ENCODE measurements at regions not wholly inside any gene's neighbourhood (a gene's known extent, or its start where the extent isn't known, plus 50 kb on each side); places are given as distances from the start of the nearest gene placed in this dataset.
"Not testable (repeated sequence)": the region's sequence is repeated elsewhere in the genome, so short reads cannot be mapped to it uniquely, and the experiment has no call there.

DNA sequence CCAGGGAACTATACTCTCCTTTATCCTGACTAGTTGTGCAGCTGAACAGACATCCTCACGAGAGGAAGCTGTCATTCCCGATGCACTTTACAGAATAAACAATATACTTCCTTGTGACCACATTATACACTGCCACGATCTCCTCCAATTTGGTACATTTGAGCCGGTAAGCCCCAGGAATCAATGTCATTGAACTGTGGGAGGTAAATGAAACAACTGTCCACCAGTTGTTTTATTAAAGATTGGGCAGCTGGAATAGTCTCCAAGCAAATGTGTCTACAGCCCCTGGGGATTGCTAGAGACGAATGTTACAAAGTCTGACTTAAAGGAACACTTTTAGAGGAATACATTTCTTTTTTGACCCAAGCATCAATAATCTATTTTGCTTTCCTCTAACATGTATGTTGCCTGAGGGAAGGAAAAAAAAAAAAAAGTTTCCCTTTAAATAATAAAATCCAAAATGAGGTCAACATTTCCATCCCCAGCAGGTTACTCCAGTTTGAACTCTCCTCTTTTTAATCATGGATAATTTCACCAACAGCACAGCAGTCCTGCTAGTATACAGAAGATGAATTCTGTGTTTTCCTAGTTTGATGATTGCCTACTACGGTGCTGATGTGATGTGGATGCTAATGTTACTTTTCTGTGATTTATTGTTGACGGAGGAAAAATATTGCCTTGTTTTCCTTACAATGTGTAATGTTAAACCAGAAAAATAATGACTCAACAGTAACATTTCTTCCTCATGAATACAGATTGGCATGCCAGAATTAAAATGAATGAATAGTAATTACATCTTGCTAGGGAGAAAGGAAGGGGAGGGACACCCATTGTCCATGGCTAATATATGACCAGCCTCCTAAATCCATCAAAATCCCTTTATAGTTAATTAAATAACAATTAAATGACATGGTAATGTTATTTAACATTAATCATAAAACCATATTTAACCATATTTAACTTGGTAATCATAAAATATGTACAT is 360.9 kb downstream of the NEBL start:
- Mint-ChIP-seq H3K4me3 (no peak overlapping the region), H3K4me1 (no peaks in the 10 kb centered on the region), H3K9me3 (peaks cover 15% of the 10 kb centered on the region), H3K27me3 (no peaks in the 10 kb centered on the region), H3K36me3 (no peaks in the 10 kb centered on the region), H3K27ac (no peak overlapping the region)
- DNase-seq, result no peak
- CTCF ChIA-PET, result no interaction called here

DNA sequence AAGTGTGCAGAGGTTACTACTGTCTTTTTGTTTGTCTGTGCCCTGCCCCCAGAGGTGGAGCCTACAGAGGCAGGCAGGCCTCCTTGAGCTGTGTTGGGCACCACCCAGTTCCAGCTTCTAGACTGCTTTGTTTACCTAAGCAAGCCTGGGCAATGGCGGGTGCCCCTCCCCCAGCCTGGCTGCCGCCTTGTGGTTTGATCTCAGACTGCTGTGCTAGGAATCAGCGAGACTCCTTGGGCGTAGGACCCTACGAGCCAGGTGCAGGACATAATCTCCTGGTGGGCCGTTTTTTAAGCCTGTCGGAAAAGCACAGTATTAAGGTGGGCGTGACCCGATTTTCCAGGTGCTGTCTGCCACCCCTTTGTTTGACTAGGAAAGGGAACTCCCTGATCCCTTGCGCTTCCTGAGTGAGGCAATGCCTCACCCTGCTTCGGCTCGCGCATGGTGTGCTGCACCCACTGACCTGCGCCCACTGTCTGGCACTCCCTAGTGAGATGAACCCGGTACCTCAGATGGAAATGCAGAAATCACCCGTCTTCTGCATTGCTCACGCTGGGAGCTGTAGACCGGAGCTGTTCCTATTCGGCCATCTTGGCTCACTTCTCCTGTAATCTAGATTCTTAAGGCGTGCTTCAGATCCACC is 365.7 kb downstream of the NEBL start:
- DNase-seq, CTCF ChIA-PET, H3K27me3 Mint-ChIP-seq, H3K4me1 Mint-ChIP-seq, H3K27ac Mint-ChIP-seq, H3K4me3 Mint-ChIP-seq, H3K36me3 Mint-ChIP-seq: not testable (repeated sequence)
- peaks cover 12% of the 10 kb centered on the region for H3K9me3 Mint-ChIP-seq

DNA sequence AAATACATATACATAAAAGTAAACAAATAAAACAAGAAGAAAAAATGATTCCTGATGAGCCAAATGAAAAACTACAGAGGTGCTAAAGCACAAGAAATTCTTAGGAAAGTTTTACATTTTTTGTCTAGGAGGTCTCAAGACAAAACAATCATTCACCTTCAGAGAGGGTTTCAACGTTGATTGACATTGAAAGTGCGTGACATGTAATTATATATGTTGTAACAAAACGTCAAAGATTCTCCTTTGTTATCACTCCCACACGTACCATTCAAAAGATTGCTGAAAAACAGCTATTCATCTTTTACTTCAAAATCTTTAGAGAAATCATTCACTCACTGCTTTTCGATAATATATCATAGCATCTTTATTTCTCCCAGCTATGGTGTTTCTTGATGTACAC is 375.9 kb downstream of the NEBL start:
- Mint-ChIP-seq H3K4me1 (no peaks in the 10 kb centered on the region), H3K36me3 (no peaks in the 10 kb centered on the region), H3K9me3 (peaks cover 9% of the 10 kb centered on the region), H3K4me3 (no peak overlapping the region), H3K27me3 (no peaks in the 10 kb centered on the region), H3K27ac (no peak overlapping the region)
- no peak for DNase-seq
- CTCF ChIA-PET, result no interaction called here

DNA sequence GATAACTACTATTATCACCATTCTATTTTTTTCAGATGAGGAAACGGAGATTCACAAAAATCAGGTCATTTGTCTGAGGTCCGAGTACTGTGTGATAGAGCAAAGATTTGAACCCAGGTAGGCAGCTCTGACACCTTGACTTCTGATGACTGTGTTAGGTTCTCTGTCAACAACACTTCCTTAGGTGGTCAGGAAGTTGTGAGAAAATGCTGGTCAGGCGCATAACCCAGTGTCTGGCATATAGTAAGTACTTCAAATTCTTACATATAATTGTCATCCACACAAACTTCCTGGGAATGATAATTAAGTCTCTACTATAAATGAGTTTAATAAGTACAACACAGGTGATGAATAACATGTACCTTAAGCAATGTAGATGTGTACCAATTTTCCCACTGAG is 381.5 kb downstream of the NEBL start:
- no peak for DNase-seq
- Mint-ChIP-seq H3K27ac (no peak overlapping the region), H3K9me3 (peaks cover 2% of the 10 kb centered on the region), H3K27me3 (no peaks in the 10 kb centered on the region), H3K36me3 (no peaks in the 10 kb centered on the region), H3K4me1 (no peaks in the 10 kb centered on the region), H3K4me3 (no peak overlapping the region)
- CTCF ChIA-PET, result no interaction called here

DNA sequence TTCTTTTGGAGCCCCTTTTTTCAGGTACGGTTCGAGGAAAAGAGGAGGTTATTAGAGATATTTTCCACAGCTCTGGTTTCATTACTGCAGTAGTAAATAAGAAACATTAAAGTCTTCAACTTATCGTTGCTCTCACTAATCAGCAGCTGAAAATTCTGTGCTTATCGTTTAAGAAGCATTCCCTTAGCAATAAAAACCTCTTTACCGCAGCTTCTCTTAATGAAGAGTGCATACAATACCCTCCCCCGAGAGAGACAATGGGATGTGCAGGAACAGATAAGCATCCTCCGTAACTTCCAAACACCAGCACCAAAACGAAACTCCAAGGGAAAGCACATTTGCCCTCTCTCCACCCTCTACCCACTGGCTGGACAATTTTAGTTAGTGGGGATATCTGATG is 384.5 kb downstream of the NEBL start:
- CTCF ChIA-PET, result no interaction called here
- Mint-ChIP-seq H3K9me3 (peaks cover 2% of the 10 kb centered on the region), H3K27me3 (no peaks in the 10 kb centered on the region), H3K36me3 (no peaks in the 10 kb centered on the region), H3K27ac (no peak overlapping the region), H3K4me1 (no peaks in the 10 kb centered on the region), H3K4me3 (no peak overlapping the region)
- DNase-seq, result no peak

DNA sequence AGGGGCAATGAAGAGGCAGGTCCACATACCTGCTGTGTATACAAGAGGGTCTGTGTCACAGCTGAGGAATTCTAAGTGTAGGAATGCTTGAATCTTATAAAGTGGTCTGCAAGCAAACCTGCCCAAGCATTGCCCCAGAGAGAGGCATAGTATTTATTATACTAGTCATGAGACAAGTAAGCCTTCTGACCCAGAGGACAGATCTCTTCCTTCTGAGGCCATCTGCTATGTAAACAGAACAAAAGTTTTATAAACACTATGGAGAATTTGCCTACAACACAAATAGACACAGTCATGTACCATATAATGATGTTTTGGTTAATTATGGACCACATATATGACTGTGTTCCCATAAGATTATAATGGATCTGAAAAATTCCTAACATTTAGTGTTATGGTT is 388.2 kb downstream of the NEBL start:
- Mint-ChIP-seq H3K4me1 (no peaks in the 10 kb centered on the region), H3K27ac (no peak overlapping the region), H3K9me3 (peaks cover 5% of the 10 kb centered on the region), H3K27me3 (no peaks in the 10 kb centered on the region), H3K36me3 (no peaks in the 10 kb centered on the region), H3K4me3 (no peak overlapping the region)
- CTCF ChIA-PET, result no interaction called here
- DNase-seq, result no peak

DNA sequence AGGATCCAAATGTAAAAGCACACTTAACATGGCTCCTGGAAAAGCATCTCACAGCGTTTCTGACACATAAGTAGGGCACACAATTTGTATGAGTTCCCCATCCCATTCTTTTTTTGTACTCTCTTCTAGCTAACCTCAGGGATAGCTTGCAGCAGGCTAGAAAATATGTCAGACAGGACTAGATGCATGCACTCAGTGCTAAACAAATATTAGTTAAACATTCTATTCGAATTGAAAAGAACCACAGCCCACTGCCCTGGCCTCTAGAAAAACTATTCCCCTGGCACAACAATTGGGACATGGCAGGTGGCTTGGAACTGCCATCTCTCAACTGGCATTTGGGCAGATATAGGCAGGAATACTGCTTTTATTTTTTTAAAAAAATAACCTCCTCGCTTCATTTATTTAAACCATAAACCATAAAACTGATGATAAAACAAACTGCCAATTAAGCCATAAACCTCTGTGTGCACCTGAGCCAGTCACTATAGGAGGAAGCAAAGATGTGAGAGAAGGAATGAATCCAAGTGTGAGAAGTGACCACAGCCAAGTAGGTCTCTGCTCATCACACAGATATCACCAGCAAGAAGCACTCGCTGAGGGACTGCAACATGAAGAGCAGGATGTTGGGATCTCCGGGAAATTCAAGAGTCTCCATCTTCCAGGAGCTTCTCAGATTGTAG is 394.1 kb downstream of the NEBL start:
- no peak overlapping the region for H3K27ac Mint-ChIP-seq
- no peaks in the 10 kb centered on the region for H3K27me3 Mint-ChIP-seq
- no peak for DNase-seq
- no peaks in the 10 kb centered on the region for H3K36me3 Mint-ChIP-seq
- CTCF ChIA-PET, result no interaction called here
- H3K4me1 Mint-ChIP-seq, result no peaks in the 10 kb centered on the region
- no peak overlapping the region for H3K4me3 Mint-ChIP-seq
- peaks cover 10% of the 10 kb centered on the region for H3K9me3 Mint-ChIP-seq

DNA sequence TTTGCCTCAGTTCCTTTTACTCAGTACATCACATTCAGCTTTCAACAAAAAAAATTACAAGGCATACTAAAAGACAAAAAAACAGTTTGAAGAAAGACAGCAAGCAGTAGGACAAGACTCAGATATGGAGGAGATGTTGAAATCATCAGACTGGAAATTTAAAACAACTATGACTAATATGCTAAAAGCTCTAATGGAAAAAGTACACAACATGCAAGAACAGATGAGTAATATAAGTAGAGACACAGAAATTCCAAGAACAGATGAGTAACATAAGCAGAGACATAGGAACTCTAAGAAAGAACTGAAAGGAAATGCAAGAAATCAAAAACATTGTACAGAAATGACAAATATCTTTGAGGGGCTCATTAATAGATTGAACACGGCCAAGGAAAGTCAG is 402.6 kb downstream of the NEBL start:
- H3K9me3 Mint-ChIP-seq, result peaks cover 4% of the 10 kb centered on the region
- DNase-seq, result no peak
- no peak overlapping the region for H3K4me3 Mint-ChIP-seq
- CTCF ChIA-PET, result no interaction called here
- H3K27me3 Mint-ChIP-seq, result no peaks in the 10 kb centered on the region
- no peaks in the 10 kb centered on the region for H3K36me3 Mint-ChIP-seq
- H3K4me1 Mint-ChIP-seq, result no peaks in the 10 kb centered on the region
- H3K27ac Mint-ChIP-seq, result no peak overlapping the region

- CTCF ChIA-PET, result no interaction called here
- no peak overlapping the region for H3K27ac Mint-ChIP-seq
- H3K27me3 Mint-ChIP-seq, result no peaks in the 10 kb centered on the region
- H3K9me3 Mint-ChIP-seq, result peaks cover 2% of the 10 kb centered on the region
- no peak for DNase-seq
- H3K4me1 Mint-ChIP-seq, result no peaks in the 10 kb centered on the region
- H3K36me3 Mint-ChIP-seq, result no peaks in the 10 kb centered on the region
- no peak overlapping the region for H3K4me3 Mint-ChIP-seq
Measured at GRCh38 chr10:20492447-20492846, 404.7 kb downstream of the NEBL start.

- no peaks in the 10 kb centered on the region for H3K36me3 Mint-ChIP-seq
- H3K27ac Mint-ChIP-seq, result no peak overlapping the region
- CTCF ChIA-PET, result no interaction called here
- no peak overlapping the region for H3K4me3 Mint-ChIP-seq
- no peaks in the 10 kb centered on the region for H3K27me3 Mint-ChIP-seq
- no peaks in the 10 kb centered on the region for H3K9me3 Mint-ChIP-seq
- no peak for DNase-seq
- no peaks in the 10 kb centered on the region for H3K4me1 Mint-ChIP-seq
Measured at GRCh38 chr10:20489961-20490360, 407.1 kb downstream of the NEBL start.

DNA sequence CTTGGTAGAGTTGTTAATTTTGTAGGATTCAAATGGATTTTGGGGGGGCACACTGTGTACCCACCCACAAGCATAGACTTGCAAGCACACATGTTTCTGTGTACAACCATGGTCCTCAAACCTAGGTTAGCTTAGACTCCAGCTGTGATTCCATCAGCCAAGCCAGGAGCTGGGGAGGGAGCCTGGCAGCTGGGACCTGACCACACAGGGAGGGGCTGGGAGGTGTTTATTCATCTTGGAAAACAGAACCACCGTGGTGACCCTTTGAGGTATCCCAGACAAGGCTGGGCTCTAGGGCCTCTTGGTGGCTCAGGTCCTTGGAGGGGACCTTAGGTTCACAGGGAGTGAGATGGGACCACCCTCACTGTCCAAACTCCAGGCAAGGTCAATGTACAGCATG is 410.3 kb downstream of the NEBL start:
- CTCF ChIA-PET, result no interaction called here

DNA sequence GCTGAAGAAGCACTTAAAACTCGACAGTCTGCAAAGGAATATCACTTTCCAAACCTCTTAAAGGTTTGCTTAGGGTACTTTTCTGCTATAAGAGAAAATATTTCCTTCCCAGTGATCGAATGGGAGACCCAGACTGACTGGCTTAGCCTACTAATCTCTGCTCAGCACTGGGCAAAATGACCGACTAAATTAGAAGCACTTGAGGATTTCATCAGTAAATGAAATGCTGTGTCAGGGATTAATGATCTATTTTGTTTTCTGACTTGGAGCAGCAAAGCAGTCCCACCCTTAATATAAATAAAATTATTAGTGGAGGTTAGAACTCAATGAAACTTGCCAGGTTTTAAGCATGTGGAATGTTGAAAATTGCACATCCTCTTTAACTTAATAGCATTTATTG is 411.6 kb downstream of the NEBL start:
- Mint-ChIP-seq H3K4me1 (no peaks in the 10 kb centered on the region), H3K36me3 (no peaks in the 10 kb centered on the region), H3K9me3 (peaks cover 2% of the 10 kb centered on the region), H3K27ac (no peak overlapping the region), H3K4me3 (no peak overlapping the region), H3K27me3 (no peaks in the 10 kb centered on the region)
- CTCF ChIA-PET, result no interaction called here
- no peak for DNase-seq

More for the DNA sequence above, 410.3 kb downstream of the NEBL start:
- Mint-ChIP-seq H3K9me3 (peaks cover under 1% of the 10 kb centered on the region), H3K36me3 (no peaks in the 10 kb centered on the region), H3K4me3 (no peak overlapping the region), H3K4me1 (no peaks in the 10 kb centered on the region), H3K27me3 (no peaks in the 10 kb centered on the region), H3K27ac (no peak overlapping the region)
- no peak for DNase-seq

DNA sequence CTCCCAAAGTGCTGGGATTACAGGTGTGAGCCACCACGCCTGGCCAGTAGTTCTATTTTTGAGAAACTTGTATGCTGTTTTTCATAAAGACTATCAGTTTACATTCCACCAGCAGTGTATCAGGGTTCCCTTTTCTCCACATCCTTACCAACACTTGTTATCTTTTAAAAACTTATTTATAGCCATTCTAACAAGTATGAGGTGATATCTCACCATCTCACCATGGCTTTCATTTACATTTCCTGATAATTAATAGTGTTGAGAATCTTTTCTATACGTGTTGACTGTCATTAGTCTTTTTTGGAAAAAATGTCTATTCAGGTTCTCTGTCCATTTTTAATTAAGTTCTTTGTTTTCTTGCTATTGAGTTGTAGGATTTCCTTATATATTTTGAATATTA is 416.1 kb downstream of the NEBL start:
- no peak overlapping the region for H3K27ac Mint-ChIP-seq

DNA sequence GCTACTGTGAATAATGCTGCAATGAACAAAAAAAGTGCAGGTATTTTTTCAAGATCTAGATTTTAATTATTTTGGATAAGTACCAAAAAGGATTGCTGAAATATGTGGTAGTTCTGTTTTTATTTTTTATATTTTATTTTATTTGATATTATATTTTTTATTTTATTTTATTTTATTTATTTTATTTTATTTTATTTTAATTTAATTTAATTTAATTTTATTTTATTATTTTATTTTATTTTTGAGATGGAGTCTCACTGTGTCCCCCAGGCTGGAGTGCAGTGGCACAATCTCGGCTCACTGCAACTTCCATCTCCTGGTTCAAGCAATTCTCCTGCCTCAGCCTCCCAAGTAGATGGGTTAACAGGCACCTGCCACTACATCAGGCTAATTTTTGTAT is 416.5 kb downstream of the NEBL start:
- H3K27me3 Mint-ChIP-seq, H3K36me3 Mint-ChIP-seq, H3K4me3 Mint-ChIP-seq, DNase-seq, CTCF ChIA-PET, H3K9me3 Mint-ChIP-seq, H3K4me1 Mint-ChIP-seq, H3K27ac Mint-ChIP-seq: not testable (repeated sequence)

More for the DNA sequence above, 416.1 kb downstream of the NEBL start:
- Mint-ChIP-seq H3K27me3 (no peaks in the 10 kb centered on the region), H3K36me3 (no peaks in the 10 kb centered on the region), H3K4me1 (no peaks in the 10 kb centered on the region), H3K4me3 (no peak overlapping the region), H3K9me3 (peaks cover 3% of the 10 kb centered on the region)
- CTCF ChIA-PET, result no interaction called here
- no peak for DNase-seq

- H3K4me1 Mint-ChIP-seq, result no peaks in the 10 kb centered on the region
- H3K36me3 Mint-ChIP-seq, result no peaks in the 10 kb centered on the region
- H3K9me3 Mint-ChIP-seq, result peaks cover 4% of the 10 kb centered on the region
- CTCF ChIA-PET, result no interaction called here
- no peak overlapping the region for H3K4me3 Mint-ChIP-seq
- H3K27ac Mint-ChIP-seq, result no peak overlapping the region
- no peaks in the 10 kb centered on the region for H3K27me3 Mint-ChIP-seq
- no peak for DNase-seq
Measured at GRCh38 chr10:20474064-20474463, 423.0 kb downstream of the NEBL start.

Measured in activated naive CD4-positive, alpha-beta T cell treated with anti-CD3 and anti-CD28 coated beads, Interleukin-2, amount 10 ng/mL, durations not matched to agents 7 days and 5 days (primary cell).